ENCODE measurements at regions not wholly inside any gene's neighbourhood (a gene's known extent, or its start where the extent isn't known, plus 50 kb on each side); places are given as distances from the start of the nearest gene placed in this dataset.

GRCh38 chr4:62292911-62293310, 1092.8 kb downstream of the ADGRL3 start:
- no peak for DNase-seq (ENCODE audit: low read depth)
- H3K4me3 ChIP-seq (ENCODE audit: low read length) = no peak overlapping the region
- no peak for TF ChIP-seq CTCF (conservative IDR thresholded peaks at IDR 0.05; ENCODE audit: low read depth, low read length)

GRCh38 chr4:62288808-62289541, 1088.8 kb downstream of the ADGRL3 start:
- no peak overlapping the region for H3K4me3 ChIP-seq (ENCODE audit: low read length)
- peak; percentile 31 for DNase-seq (ENCODE audit: low read depth)
- no peak for TF ChIP-seq CTCF (conservative IDR thresholded peaks at IDR 0.05; ENCODE audit: low read depth, low read length)

GRCh38 chr4:62285026-62285425, 1084.9 kb downstream of the ADGRL3 start:
- TF ChIP-seq CTCF (conservative IDR thresholded peaks at IDR 0.05; ENCODE audit: low read depth, low read length) = no peak

GRCh38 chr4:62279689-62280088, 1079.6 kb downstream of the ADGRL3 start:
- TF ChIP-seq CTCF (conservative IDR thresholded peaks at IDR 0.05; ENCODE audit: low read depth, low read length) = no peak
- no peak overlapping the region for H3K4me3 ChIP-seq (ENCODE audit: low read length)
- no peak for DNase-seq (ENCODE audit: low read depth)

More at GRCh38 chr4:62285026-62285425, 1084.9 kb downstream of the ADGRL3 start:
- no peak overlapping the region for H3K4me3 ChIP-seq (ENCODE audit: low read length)
- DNase-seq (ENCODE audit: low read depth) = no peak

- no peak for TF ChIP-seq CTCF (conservative IDR thresholded peaks at IDR 0.05; ENCODE audit: low read depth, low read length)
- H3K4me3 ChIP-seq (ENCODE audit: low read length) = no peak overlapping the region
- DNase-seq (ENCODE audit: low read depth) = no peak
Measured at GRCh38 chr4:62275470-62275869, 1075.3 kb downstream of the ADGRL3 start.

- DNase-seq (ENCODE audit: low read depth) = no peak
- no peak overlapping the region for H3K4me3 ChIP-seq (ENCODE audit: low read length)
- no peak for TF ChIP-seq CTCF (conservative IDR thresholded peaks at IDR 0.05; ENCODE audit: low read depth, low read length)
Measured at GRCh38 chr4:62274782-62275181, 1074.7 kb downstream of the ADGRL3 start.

- DNase-seq (ENCODE audit: low read depth) = no peak
- no peak for TF ChIP-seq CTCF (conservative IDR thresholded peaks at IDR 0.05; ENCODE audit: low read depth, low read length)
- no peak overlapping the region for H3K4me3 ChIP-seq (ENCODE audit: low read length)
Measured at GRCh38 chr4:62271107-62271506, 1071.0 kb downstream of the ADGRL3 start.

Measured in retinal pigment epithelial cell (primary cell).